ENCODE measurements at regions not wholly inside any gene's neighbourhood (a gene's known extent, or its start where the extent isn't known, plus 50 kb on each side); places are given as distances from the start of the nearest gene placed in this dataset.

GRCh38 chr15:81760686-81761085, 285.1 kb downstream of the MEX3B start:
- DNase-seq (no peak), ATAC-seq (no peak)
- Histone ChIP-seq H3K4me1 (no peaks in the 10 kb centered on the region), H3K27ac (no peak overlapping the region), H3K4me3 (no peak overlapping the region), H3K27me3 (no peaks in the 10 kb centered on the region), H3K36me3 (no peaks in the 10 kb centered on the region), H3K9me3 (no peaks in the 10 kb centered on the region)
- 87% methylated on average over 7 of the region's 8 CpGs for WGBS (ENCODE audit: insufficient coverage, low coverage, low lambda C conversion rate, missing lambda C conversion rate)
- TF ChIP-seq, protein P1, sequence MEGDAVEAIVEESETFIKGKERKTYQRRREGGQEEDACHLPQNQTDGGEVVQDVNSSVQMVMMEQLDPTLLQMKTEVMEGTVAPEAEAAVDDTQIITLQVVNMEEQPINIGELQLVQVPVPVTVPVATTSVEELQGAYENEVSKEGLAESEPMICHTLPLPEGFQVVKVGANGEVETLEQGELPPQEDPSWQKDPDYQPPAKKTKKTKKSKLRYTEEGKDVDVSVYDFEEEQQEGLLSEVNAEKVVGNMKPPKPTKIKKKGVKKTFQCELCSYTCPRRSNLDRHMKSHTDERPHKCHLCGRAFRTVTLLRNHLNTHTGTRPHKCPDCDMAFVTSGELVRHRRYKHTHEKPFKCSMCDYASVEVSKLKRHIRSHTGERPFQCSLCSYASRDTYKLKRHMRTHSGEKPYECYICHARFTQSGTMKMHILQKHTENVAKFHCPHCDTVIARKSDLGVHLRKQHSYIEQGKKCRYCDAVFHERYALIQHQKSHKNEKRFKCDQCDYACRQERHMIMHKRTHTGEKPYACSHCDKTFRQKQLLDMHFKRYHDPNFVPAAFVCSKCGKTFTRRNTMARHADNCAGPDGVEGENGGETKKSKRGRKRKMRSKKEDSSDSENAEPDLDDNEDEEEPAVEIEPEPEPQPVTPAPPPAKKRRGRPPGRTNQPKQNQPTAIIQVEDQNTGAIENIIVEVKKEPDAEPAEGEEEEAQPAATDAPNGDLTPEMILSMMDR (IDR thresholded peaks at IDR 0.05), result no peak
- TF ChIP-seq POLR2A (IDR thresholded peaks at IDR 0.05), result no peak
- intact Hi-C loops (cut with DNase I), result no loop called here

- Histone ChIP-seq H3K9me3 (no peaks in the 10 kb centered on the region), H3K27me3 (no peaks in the 10 kb centered on the region), H3K36me3 (no peaks in the 10 kb centered on the region), H3K27ac (no peak overlapping the region), H3K4me3 (no peak overlapping the region), H3K4me1 (no peaks in the 10 kb centered on the region)
- ATAC-seq (no peak), DNase-seq (no peak)
- WGBS (ENCODE audit: insufficient coverage, low coverage, low lambda C conversion rate, missing lambda C conversion rate), result 47% methylated on average over 2 of the region's 2 CpGs
- intact Hi-C loops (cut with DNase I), result no loop called here
- no peak for TF ChIP-seq POLR2A (IDR thresholded peaks at IDR 0.05)
- TF ChIP-seq, protein P1 (IDR thresholded peaks at IDR 0.05), result no peak
These were observed 287.0 kb downstream of the MEX3B start for GRCh38 chr15:81758818-81759284.

GRCh38 chr15:81755626-81756025, 290.2 kb downstream of the MEX3B start:
- Histone ChIP-seq H3K27me3 (no peaks in the 10 kb centered on the region), H3K9me3 (no peaks in the 10 kb centered on the region), H3K27ac (no peak overlapping the region), H3K36me3 (no peaks in the 10 kb centered on the region), H3K4me3 (no peak overlapping the region), H3K4me1 (no peaks in the 10 kb centered on the region)
- intact Hi-C loops (cut with DNase I), result no loop called here
- ATAC-seq (no peak), DNase-seq (no peak)
- no peak for TF ChIP-seq POLR2A (IDR thresholded peaks at IDR 0.05)
- TF ChIP-seq, protein P1 (IDR thresholded peaks at IDR 0.05), result no peak
- 38% methylated on average over 4 of the region's 4 CpGs for WGBS (ENCODE audit: insufficient coverage, low coverage, low lambda C conversion rate, missing lambda C conversion rate)

- ATAC-seq (no peak), DNase-seq (no peak)
- H3K27ac ChIP-seq, result no peak overlapping the region
- no peaks in the 10 kb centered on the region for H3K36me3 ChIP-seq
- H3K4me3 ChIP-seq, result no peak overlapping the region
- no peaks in the 10 kb centered on the region for H3K9me3 ChIP-seq
- H3K27me3 ChIP-seq, result no peaks in the 10 kb centered on the region
- WGBS (ENCODE audit: insufficient coverage, low coverage, low lambda C conversion rate, missing lambda C conversion rate), result 25% methylated on average over 1 of the region's 1 CpG
- H3K4me1 ChIP-seq, result no peaks in the 10 kb centered on the region
- intact Hi-C loops (cut with DNase I), result no loop called here
- TF ChIP-seq, protein P1 (IDR thresholded peaks at IDR 0.05), result no peak
- no peak for TF ChIP-seq POLR2A (IDR thresholded peaks at IDR 0.05)
These were observed 291.7 kb downstream of the MEX3B start for GRCh38 chr15:81754078-81754477.

DNA sequence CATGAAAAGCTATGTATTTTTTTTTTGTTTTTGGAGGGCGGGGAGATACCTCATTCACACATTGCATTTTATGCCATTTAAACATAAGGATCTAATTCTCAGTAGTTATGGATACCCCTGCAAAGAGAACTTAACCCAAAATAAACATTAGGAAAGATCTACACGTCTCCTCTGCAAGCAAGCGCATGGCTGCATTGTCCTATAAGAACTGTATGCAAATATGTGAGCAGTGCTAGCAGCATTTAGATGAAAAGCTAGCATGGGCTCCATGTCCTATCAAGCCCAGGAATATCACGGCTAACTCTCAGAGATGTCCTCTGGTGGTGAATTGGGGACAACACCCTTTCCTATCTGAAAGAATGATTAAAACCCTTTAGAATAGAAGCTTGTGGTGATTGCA, 292.8 kb downstream of the MEX3B start:
- TF ChIP-seq POLR2A (IDR thresholded peaks at IDR 0.05), result no peak
- TF ChIP-seq, protein P1 (IDR thresholded peaks at IDR 0.05), result no peak
- DNase-seq, result no peak
- Histone ChIP-seq H3K27ac (no peak overlapping the region), H3K36me3 (no peaks in the 10 kb centered on the region), H3K9me3 (no peaks in the 10 kb centered on the region), H3K27me3 (no peaks in the 10 kb centered on the region), H3K4me3 (no peak overlapping the region), H3K4me1 (no peaks in the 10 kb centered on the region)
- ATAC-seq, result no peak
- intact Hi-C loops (cut with DNase I), result no loop called here
- WGBS (ENCODE audit: insufficient coverage, low coverage, low lambda C conversion rate, missing lambda C conversion rate), result 60% methylated on average over 4 of the region's 4 CpGs

Measured in right lobe of liver (tissue), 6 donors.